ENCODE measurements at regions not wholly inside any gene's neighbourhood (a gene's known extent, or its start where the extent isn't known, plus 50 kb on each side); places are given as distances from the start of the nearest gene placed in this dataset.

- no peak for FAIRE-seq
- no peak for DNase-seq (ENCODE audit: insufficient read length, low spot score)
Observed at GRCh38 chr22:49101225-49101624, 726.4 kb downstream of the BRD1 start.

GRCh38 chr22:49100773-49101172 lies 726.9 kb downstream of the BRD1 start:
- no peak for FAIRE-seq
- DNase-seq (ENCODE audit: insufficient read length, low spot score), result no peak

GRCh38 chr22:49100316-49100715 lies 727.4 kb downstream of the BRD1 start:
- DNase-seq (ENCODE audit: insufficient read length, low spot score), result no peak
- FAIRE-seq, result no peak

- DNase-seq (ENCODE audit: insufficient read length, low spot score), result no peak
- FAIRE-seq, result no peak
Observed at GRCh38 chr22:49099496-49100124, 728.1 kb downstream of the BRD1 start.

- no peak for FAIRE-seq
Observed at GRCh38 chr22:49099089-49099488, 728.6 kb downstream of the BRD1 start.

GRCh38 chr22:49097966-49098365 lies 729.7 kb downstream of the BRD1 start:
- FAIRE-seq, result no peak
- no peak for DNase-seq (ENCODE audit: insufficient read length, low spot score)

More at GRCh38 chr22:49099089-49099488, 728.6 kb downstream of the BRD1 start:
- DNase-seq (ENCODE audit: insufficient read length, low spot score), result no peak

GRCh38 chr22:49097171-49097925 lies 730.3 kb downstream of the BRD1 start:
- DNase-seq (ENCODE audit: insufficient read length, low spot score), result no peak
- FAIRE-seq, result no peak

GRCh38 chr22:49096476-49096875 lies 731.2 kb downstream of the BRD1 start:
- FAIRE-seq, result no peak
- no peak for DNase-seq (ENCODE audit: insufficient read length, low spot score)

- FAIRE-seq (no peak), DNase-seq (ENCODE audit: insufficient read length, low spot score) (no peak)
Observed at GRCh38 chr22:49095366-49095765, 732.3 kb downstream of the BRD1 start.

- no peak for DNase-seq (ENCODE audit: insufficient read length, low spot score)
- no peak for FAIRE-seq
Observed at GRCh38 chr22:49094858-49095257, 732.8 kb downstream of the BRD1 start.

- DNase-seq (ENCODE audit: insufficient read length, low spot score) (no peak), FAIRE-seq (no peak)
Observed at GRCh38 chr22:49094151-49094550, 733.5 kb downstream of the BRD1 start.

GRCh38 chr22:49093192-49093880 lies 734.3 kb downstream of the BRD1 start:
- FAIRE-seq (no peak), DNase-seq (ENCODE audit: insufficient read length, low spot score) (no peak)

- FAIRE-seq (no peak), DNase-seq (ENCODE audit: insufficient read length, low spot score) (no peak)
Observed at GRCh38 chr22:49092716-49093115, 735.0 kb downstream of the BRD1 start.

GRCh38 chr22:49091917-49092545 lies 735.6 kb downstream of the BRD1 start:
- FAIRE-seq, result no peak
- DNase-seq (ENCODE audit: insufficient read length, low spot score), result no peak

GRCh38 chr22:49091451-49091850 lies 736.2 kb downstream of the BRD1 start:
- no peak for FAIRE-seq
- DNase-seq (ENCODE audit: insufficient read length, low spot score), result no peak

- DNase-seq (ENCODE audit: insufficient read length, low spot score), result no peak
- no peak for FAIRE-seq
Observed at GRCh38 chr22:49090853-49091135, 736.9 kb downstream of the BRD1 start.

- FAIRE-seq (no peak), DNase-seq (ENCODE audit: insufficient read length, low spot score) (no peak)
Observed at GRCh38 chr22:49090061-49090852, 737.4 kb downstream of the BRD1 start.

GRCh38 chr22:49088801-49089791 lies 738.6 kb downstream of the BRD1 start:
- no peak for FAIRE-seq

GRCh38 chr22:49087716-49088601 lies 739.7 kb downstream of the BRD1 start:
- DNase-seq (ENCODE audit: insufficient read length, low spot score) (no peak), FAIRE-seq (no peak)

More at GRCh38 chr22:49088801-49089791, 738.6 kb downstream of the BRD1 start:
- no peak for DNase-seq (ENCODE audit: insufficient read length, low spot score)

Data from HTR-8/SVneo (cell line).